Choroid plexus epithelial cell (primary cell): ENCODE measurements at regions not wholly inside any gene's neighbourhood (a gene's known extent, or its start where the extent isn't known, plus 50 kb on each side); places are given as distances from the start of the nearest gene placed in this dataset.
A peak's percentile ranks its signal among the peaks of the same experiment; 100 is the strongest.
"Not testable (repeated sequence)": the region's sequence is repeated elsewhere in the genome, so short reads cannot be mapped to it uniquely, and the experiment has no call there.

Source experiments
- DNase-seq: peaks from one replicate; pipeline ENCODE4 v3.0.0-alpha.2; 2010; ENCODE audit warnings: low read depth
- H3K4me3 ChIP-seq: 2 replicates; pipeline ENCODE4 v1.5.1; 2011; ENCODE audit warnings: low read depth, mild to moderate bottlenecking, control low read depth, low read length, moderate library complexity
- TF ChIP-seq, protein P1 (sequence below): conservative IDR thresholded peaks from 2 replicates; pipeline ENCODE4 v1.5.1; 2011; ENCODE audit warnings: low read depth, mild to moderate bottlenecking, control low read depth, inconsistent platforms, low read length, moderate library complexity

GRCh38 chr5:1719860-1720259, 79.8 kb downstream of the MRPL36 start:
- no peak for DNase-seq
- no peak overlapping the region for H3K4me3 ChIP-seq
- TF ChIP-seq, protein P1, sequence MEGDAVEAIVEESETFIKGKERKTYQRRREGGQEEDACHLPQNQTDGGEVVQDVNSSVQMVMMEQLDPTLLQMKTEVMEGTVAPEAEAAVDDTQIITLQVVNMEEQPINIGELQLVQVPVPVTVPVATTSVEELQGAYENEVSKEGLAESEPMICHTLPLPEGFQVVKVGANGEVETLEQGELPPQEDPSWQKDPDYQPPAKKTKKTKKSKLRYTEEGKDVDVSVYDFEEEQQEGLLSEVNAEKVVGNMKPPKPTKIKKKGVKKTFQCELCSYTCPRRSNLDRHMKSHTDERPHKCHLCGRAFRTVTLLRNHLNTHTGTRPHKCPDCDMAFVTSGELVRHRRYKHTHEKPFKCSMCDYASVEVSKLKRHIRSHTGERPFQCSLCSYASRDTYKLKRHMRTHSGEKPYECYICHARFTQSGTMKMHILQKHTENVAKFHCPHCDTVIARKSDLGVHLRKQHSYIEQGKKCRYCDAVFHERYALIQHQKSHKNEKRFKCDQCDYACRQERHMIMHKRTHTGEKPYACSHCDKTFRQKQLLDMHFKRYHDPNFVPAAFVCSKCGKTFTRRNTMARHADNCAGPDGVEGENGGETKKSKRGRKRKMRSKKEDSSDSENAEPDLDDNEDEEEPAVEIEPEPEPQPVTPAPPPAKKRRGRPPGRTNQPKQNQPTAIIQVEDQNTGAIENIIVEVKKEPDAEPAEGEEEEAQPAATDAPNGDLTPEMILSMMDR: no peak

DNA sequence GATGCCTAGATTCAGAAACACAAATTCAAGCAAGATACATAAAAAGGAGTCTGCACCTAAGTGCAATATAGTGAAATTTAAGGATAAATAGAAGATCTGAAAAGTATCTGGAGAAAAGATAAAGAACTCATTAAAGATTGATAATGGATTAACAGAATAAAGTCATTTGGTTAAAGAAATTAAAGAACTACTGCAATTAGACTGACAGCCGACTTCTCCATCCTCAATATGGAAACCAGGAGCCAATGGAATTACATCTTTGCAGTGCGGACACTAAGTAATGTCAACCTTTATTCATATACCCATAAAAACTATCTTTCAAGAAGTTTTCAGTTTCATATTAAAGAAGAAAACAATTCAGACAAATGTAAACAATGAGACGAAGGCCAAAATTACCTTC, 81.0 kb downstream of the MRPL36 start:
- H3K4me3 ChIP-seq: no peak overlapping the region
- DNase-seq: peak; percentile 23
- TF ChIP-seq, protein P1: no peak

DNA sequence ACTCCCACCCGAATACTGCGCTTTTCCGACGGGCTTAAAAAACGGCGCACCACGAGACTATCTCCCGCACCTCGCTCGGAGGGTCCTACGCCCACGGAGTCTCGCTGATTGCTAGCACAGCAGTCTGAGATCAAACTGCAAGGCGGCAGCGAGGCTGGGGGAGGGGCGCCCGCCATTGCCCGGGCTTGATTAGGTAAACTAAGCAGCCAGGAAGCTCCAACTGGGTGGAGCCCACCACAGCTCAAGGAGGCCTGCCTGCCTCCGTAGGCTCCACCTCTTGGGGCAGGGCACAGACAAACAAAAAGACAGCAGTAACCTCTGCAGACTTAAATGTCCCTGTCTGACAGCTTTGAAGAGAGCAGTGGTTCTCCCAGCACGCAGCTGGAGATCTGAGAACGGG, 89.5 kb downstream of the MRPL36 start:
- H3K4me3 ChIP-seq, DNase-seq: not testable (repeated sequence)

DNA sequence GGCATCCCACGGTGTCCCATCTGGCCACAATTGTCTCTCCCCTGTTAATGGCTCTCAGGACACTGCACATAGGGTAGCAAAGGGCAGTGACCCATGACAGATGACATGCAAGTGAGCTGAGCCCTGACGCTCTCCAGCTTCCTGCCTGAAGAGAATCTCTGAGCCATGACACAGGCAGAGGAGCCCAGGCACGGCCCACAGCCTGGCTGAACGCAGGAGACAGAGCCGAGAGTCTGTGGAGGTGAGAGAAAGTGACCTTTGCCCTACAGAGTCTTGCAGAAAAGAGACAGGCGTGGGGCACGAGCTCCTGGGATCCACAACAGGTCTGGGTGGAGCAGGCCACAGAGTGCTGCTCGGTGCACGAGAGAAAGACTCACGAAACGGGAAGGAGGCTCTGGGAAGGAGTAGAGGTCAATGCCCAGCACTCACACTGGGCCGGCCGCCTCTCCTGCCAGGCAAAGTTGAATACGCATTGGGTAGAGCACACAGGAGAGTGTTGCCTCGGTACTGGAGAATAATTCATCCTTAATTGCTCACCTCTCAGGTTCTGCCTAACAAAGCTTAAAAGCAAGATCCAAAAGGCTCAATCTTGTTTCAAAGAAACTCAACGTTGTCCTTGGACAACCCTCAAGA, 90.3 kb downstream of the MRPL36 start:
- DNase-seq: no peak
- TF ChIP-seq, protein P1: no peak
- no peak overlapping the region for H3K4me3 ChIP-seq

DNA sequence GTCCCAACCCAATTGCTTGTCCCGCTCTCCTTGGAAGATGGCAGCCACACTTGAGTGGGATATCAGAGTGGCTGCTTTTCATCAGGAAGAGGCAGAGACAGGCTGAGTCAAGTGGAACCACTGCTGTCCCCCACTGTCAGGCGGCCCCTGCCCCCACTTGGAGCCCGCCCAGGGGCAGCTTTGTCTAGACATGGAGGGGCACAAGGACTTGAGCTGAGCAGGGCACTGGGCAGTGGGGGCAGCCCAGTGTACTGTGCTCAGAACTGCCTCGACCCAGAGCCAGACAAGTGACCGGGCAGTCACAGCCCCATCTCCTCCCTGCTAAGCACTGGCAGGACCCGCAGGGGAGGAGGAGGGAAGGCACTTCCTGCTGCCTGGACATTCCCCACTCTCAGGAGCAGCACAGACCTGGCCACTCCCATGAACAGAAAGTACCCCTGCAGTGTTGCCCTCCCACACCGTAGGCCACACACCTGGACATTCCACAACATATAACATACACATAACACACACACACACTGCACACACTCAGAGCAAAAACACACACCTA, 91.0 kb downstream of the MRPL36 start:
- TF ChIP-seq, protein P1: no peak
- DNase-seq: no peak
- no peak overlapping the region for H3K4me3 ChIP-seq

GRCh38 chr5:1707467-1707866, 92.2 kb downstream of the MRPL36 start:
- TF ChIP-seq, protein P1: no peak
- no peak overlapping the region for H3K4me3 ChIP-seq
- DNase-seq: no peak

GRCh38 chr5:1706428-1706827, 93.2 kb downstream of the MRPL36 start:
- H3K4me3 ChIP-seq: no peak overlapping the region
- no peak for DNase-seq
- TF ChIP-seq, protein P1: no peak
